ENCODE measurements at regions not wholly inside any gene's neighbourhood (a gene's known extent, or its start where the extent isn't known, plus 50 kb on each side); places are given as distances from the start of the nearest gene placed in this dataset.

- Histone ChIP-seq H3K79me2 (ENCODE audit: control insufficient read depth, insufficient read depth, low read length) (no peaks in the 10 kb centered on the region), H3K4me1 (ENCODE audit: control insufficient read depth in 2 of 2, insufficient read depth in 2 of 2, low read length in 2 of 2) (no peaks in the 10 kb centered on the region), H3K9ac (ENCODE audit: low read length) (no peak overlapping the region), H3K36me3 (replicated peaks in 1 of 2; ENCODE audit: control extremely low read depth in 1 of 2, control insufficient read depth in 1 of 2, extremely low read depth in 1 of 2, insufficient read depth in 2 of 2, low read length in 1 of 2) (no peaks in the 10 kb centered on the region), H3K4me3 (ENCODE audit: control extremely low read depth in 1 of 5, extremely low read depth in 1 of 5, insufficient read depth in 1 of 5, low read depth in 2 of 5, low read length in 4 of 5) (no peak overlapping the region), H2AFZ (ENCODE audit: insufficient read depth, low read depth, low read length, poor library complexity, severe bottlenecking) (no peak overlapping the region), H3K27ac (ENCODE audit: low read length in 2 of 2) (no peak overlapping the region), H3K9me3 (ENCODE audit: control extremely low read depth in 1 of 3, control insufficient read depth in 2 of 3, insufficient read depth in 1 of 3, low read length in 2 of 3) (no peaks in the 10 kb centered on the region), H4K20me1 (ENCODE audit: control insufficient read depth, insufficient read depth, low read length, poor library complexity, severe bottlenecking) (no peaks in the 10 kb centered on the region), H3K27me3 (replicated peaks in 1 of 4; ENCODE audit: control extremely low read depth in 1 of 4, control insufficient read depth in 3 of 4, insufficient read depth in 4 of 4, low read length in 3 of 4) (no peaks in the 10 kb centered on the region), H3K4me2 (replicated peaks; ENCODE audit: low read depth, low read length, poor library complexity, severe bottlenecking) (no peak overlapping the region)
- H3K27ac Mint-ChIP-seq = no peak overlapping the region
- TF ChIP-seq CTCF (IDR thresholded peaks at IDR 0.05) = no peak
- no peak for TF ChIP-seq EZH2 (IDR thresholded peaks at IDR 0.05; ENCODE audit: borderline replicate concordance, insufficient read depth, low read depth, low read length, poor library complexity, severe bottlenecking)
- H3K4me1 Mint-ChIP-seq = no peaks in the 10 kb centered on the region
- ATAC-seq (ENCODE audit: low read depth) = no peak
- H3K27me3 Mint-ChIP-seq = no peaks in the 10 kb centered on the region
- no CpG with 5 or more reads among the region's 3 CpGs for WGBS (ENCODE audit: insufficient coverage)
- POLR2A ChIA-PET = no interaction called here
- intact Hi-C loops (cut with micrococcal nuclease) = no loop called here
- peaks cover 4% of the 10 kb centered on the region for H3K9me3 Mint-ChIP-seq (ENCODE audit: insufficient read depth)
- CTCF ChIA-PET = no interaction called here
- no peak overlapping the region for H3K4me3 Mint-ChIP-seq
- no peak for DNase-seq
These were observed 819.8 kb upstream of the PCDH7 start for GRCh38 chr4:29900336-29900735.

GRCh38 chr4:29908276-29908675, 811.9 kb upstream of the PCDH7 start:
- Histone ChIP-seq H3K4me3 (ENCODE audit: control extremely low read depth in 1 of 5, extremely low read depth in 1 of 5, insufficient read depth in 1 of 5, low read depth in 2 of 5, low read length in 4 of 5) (no peak overlapping the region), H3K27ac (ENCODE audit: low read length in 2 of 2) (no peak overlapping the region), H3K27me3 (replicated peaks in 1 of 4; ENCODE audit: control extremely low read depth in 1 of 4, control insufficient read depth in 3 of 4, insufficient read depth in 4 of 4, low read length in 3 of 4) (no peaks in the 10 kb centered on the region), H3K9ac (ENCODE audit: low read length) (no peak overlapping the region), H3K36me3 (replicated peaks in 1 of 2; ENCODE audit: control extremely low read depth in 1 of 2, control insufficient read depth in 1 of 2, extremely low read depth in 1 of 2, insufficient read depth in 2 of 2, low read length in 1 of 2) (no peaks in the 10 kb centered on the region), H3K4me2 (replicated peaks; ENCODE audit: low read depth, low read length, poor library complexity, severe bottlenecking) (no peak overlapping the region), H2AFZ (ENCODE audit: insufficient read depth, low read depth, low read length, poor library complexity, severe bottlenecking) (no peak overlapping the region), H3K9me3 (ENCODE audit: control extremely low read depth in 1 of 3, control insufficient read depth in 2 of 3, insufficient read depth in 1 of 3, low read length in 2 of 3) (no peaks in the 10 kb centered on the region), H3K79me2 (ENCODE audit: control insufficient read depth, insufficient read depth, low read length) (no peaks in the 10 kb centered on the region), H4K20me1 (ENCODE audit: control insufficient read depth, insufficient read depth, low read length, poor library complexity, severe bottlenecking) (no peaks in the 10 kb centered on the region), H3K4me1 (ENCODE audit: control insufficient read depth in 2 of 2, insufficient read depth in 2 of 2, low read length in 2 of 2) (no peaks in the 10 kb centered on the region)
- ATAC-seq (ENCODE audit: low read depth) (no peak), DNase-seq (no peak)
- intact Hi-C loops (cut with micrococcal nuclease) = no loop called here
- no peaks in the 10 kb centered on the region for H3K4me1 Mint-ChIP-seq
- TF ChIP-seq CTCF (IDR thresholded peaks at IDR 0.05) = no peak
- no peak for TF ChIP-seq EZH2 (IDR thresholded peaks at IDR 0.05; ENCODE audit: borderline replicate concordance, insufficient read depth, low read depth, low read length, poor library complexity, severe bottlenecking)
- no peak overlapping the region for H3K27ac Mint-ChIP-seq
- no peaks in the 10 kb centered on the region for H3K27me3 Mint-ChIP-seq
- H3K4me3 Mint-ChIP-seq = no peak overlapping the region
- no CpG with 5 or more reads among the region's 2 CpGs for WGBS (ENCODE audit: insufficient coverage)
- CTCF ChIA-PET = no interaction called here
- POLR2A ChIA-PET = no interaction called here
- peaks cover 6% of the 10 kb centered on the region for H3K9me3 Mint-ChIP-seq (ENCODE audit: insufficient read depth)

All from B cell (primary cell).